ENCODE measurements at regions not wholly inside any gene's neighbourhood (a gene's known extent, or its start where the extent isn't known, plus 50 kb on each side); places are given as distances from the start of the nearest gene placed in this dataset.

DNA sequence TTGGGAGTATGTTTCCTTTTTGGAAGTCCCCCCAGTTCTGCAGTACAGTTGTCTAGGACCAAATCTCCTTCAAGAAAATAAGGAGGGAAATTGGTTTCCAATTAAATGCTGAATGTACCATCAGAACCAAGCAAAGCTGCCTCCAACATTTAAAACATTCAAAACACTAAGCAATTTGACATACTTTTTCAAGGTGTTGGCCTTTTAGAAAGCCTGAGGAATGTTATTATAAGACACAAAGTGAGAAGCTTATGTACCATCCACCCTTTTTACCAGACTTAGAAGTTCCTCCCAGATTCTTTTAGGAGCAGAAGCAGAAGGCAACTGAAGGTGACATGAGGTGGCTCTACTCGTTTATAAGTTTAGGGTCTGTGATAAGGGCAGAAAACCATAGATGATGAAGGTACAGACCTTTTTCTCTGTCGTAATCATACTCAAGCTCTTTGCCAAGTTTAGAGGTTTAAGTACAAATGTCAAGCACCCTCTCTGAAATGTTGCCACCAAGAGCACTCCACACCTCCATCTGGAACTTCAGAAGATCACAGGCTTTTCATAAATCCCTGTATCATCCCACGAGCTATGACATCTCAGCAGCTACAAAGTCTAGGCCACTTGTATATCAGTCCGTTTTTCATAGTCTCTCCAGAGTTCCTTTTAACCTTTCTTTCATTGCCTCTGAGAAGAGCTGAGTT lies 282.5 kb upstream of the THBS1 start:
- DNase-seq = no peak

DNA sequence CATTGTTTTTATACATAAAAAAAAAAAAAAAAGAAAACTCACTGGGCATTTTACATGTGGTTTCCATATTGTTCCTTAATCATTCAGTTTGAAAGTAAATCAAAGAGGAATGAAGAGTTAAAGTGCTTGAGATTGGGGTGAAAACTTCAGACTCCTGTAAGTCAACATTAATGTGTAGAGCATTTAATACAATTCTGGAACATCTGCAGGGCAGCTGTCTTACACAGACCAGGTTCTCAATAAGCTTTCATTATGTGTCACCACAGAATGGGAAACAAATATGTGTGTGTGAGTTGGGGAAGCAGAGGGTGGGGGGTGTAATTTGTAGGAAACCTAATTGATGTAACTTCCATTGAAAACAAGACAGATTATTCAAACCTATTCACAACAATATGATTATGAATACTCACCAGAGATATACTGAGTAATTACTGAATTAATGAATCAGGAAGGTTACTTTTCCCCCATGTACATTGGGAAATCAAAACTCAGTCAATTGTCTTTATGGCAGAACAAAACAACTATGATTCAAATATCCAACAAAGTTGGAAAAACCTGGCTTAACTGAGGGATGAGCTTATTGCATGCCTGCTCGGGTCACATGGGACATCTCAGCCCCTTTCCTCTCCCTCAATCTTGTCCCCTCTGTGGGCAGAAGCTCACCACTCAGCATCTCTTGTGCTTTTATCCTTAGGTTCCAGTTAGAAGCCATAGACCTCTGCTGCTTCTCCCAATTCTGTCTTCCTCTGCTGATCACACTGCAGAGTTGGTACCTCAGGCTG lies 281.2 kb upstream of the THBS1 start:
- no peak for DNase-seq

DNA sequence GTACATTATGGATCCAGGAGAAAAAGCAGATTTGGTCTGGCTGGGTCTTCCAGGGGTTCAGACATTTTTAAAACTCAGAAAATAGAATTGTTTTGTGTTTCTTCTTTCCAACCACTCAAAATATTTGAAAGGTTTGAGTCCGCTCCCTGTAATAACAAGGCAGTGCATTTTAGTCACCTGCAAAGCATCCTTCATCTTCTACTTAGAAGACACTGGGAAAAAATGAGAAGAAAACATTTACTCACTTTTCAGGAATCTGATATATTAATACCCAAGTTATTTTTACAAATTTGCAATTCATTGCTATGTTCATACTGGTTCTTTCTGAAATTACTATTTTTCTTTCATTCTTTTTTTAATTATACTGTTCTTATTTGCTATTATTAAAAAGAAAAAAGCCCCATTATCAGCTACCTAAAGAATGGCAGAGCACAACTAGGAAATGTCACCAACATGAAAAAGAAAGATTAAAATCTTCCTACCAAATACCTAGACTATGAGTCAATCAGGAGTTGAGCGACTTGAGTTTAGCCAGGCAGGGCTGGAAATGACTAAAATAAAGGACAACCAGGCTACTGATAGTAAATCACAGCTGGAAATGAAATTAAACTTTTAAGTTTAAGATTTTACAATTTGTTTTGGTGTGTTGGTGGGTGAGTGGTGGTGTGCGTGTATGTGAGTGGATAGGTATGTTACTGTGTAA lies 280.3 kb upstream of the THBS1 start:
- DNase-seq = no peak

DNA sequence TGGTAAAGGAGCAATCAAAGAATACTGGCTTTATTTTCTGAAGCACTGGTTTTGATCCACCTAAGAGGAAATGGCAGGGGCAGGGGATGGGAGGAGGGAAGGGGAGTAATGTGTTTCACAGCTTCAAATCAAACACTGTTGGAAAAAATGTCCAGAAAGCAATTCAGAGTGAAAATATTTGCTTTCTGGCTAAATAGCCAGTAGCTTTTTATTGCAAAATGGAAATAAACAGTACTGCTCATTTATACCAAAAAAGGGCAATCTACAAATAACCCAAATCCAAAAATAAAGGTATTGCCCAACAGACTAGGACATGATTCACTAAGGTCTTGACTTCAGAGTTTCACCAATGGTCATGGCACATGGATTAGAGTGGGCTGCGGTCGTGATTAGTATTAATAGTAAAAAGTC lies 279.3 kb upstream of the THBS1 start:
- DNase-seq = no peak

DNA sequence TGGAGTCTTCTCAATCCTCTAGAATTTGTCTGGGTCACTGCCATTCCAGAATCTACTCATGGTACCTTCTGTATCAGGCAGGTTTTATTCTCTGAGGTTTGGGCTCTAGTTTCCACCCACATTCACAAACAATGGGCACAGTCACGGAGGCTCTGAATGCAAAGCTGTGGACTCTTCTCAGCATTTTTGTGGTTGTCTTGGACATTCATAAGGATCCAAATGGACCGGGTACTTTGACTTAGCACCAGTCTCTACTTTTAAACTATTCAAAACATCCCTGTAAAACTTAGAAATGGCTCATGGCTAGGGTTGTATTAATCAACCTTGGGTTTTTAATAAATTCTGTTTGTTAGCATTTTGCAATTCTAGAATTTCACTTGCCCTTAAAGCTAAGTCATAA lies 277.9 kb upstream of the THBS1 start:
- no peak for DNase-seq

DNA sequence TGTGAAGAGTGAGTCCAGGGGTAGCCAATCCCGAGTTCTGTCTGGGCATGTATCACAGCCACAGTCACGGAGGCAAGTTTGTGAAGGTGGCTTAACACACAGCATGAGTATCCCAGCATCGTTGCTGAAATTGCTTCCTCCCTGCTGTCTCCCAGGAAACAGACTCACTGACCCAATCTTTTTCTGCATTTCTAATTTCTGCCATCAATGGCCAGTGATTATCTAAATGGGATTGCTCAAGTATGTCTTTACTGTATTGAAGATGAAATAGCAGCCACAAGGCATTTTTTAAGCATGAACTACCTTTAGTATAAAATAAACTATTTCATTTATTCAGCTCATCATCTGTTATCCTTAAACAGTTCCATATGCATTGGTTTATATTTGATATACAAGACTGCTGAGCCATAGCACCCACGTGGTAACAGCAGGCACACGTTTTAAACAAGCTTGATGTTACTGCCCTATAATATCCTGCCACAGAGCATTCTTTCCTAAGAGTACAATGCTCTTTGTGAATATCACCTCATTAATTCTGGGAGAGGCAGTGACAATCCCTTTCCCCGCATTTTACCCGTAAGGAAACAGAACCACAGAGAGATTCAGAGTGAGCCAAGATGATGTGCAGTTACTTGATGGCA lies 276.6 kb upstream of the THBS1 start:
- DNase-seq = no peak

DNA sequence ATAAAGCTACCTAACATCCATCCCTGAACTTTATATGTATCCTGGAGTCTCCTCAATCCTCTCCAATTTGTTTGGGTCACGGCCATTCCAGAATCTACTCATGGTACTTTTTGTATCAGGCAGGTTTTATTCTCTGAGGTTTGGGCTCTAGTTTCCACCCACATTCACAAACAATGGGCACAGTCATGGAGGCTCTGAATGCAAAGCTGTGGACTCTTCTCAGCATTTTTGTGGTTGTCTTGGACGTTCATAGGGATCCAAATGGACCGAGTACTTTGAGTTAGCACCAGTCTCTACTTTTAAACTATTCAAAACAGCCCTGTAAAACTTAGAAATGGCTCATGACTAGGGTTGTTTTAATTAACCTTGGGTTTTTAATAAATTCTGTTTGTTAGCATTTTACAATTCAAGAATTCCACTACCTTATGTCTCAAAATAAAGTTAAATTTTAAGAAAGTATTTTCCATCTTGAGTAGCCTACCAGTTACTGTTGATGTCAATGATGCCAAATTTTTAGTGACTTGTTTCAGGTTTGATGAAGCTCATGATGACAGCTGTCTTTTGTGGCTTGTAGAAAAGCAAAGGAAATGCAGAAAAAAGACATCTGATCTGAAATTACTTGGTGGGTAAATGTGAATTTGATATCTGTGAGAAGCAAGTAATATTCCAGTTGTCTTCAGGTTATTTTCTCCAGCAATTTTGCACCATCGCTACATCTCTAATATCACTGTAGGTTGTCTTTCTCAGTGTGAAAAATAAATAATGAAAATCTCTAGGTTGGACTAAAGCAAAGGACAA lies 275.7 kb upstream of the THBS1 start:
- no peak for DNase-seq

DNA sequence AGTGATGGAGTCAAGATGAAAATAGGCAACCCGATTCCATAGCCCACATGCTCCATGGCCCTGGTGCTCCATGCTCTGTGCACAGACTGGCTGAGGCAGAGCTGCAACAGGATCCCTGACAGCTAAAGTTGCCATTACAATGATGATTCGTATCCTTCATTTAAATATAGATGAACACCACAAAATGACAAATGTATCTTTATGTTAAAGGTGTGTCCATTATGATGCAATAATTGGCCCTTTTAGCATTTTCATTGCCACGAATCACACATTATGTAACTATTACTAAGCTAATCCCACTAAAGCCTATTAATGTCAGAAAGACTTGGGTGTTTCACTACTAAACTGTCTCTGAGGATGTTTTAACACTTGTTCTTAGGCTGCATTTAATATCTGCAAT lies 270.2 kb upstream of the THBS1 start:
- DNase-seq = no peak

DNA sequence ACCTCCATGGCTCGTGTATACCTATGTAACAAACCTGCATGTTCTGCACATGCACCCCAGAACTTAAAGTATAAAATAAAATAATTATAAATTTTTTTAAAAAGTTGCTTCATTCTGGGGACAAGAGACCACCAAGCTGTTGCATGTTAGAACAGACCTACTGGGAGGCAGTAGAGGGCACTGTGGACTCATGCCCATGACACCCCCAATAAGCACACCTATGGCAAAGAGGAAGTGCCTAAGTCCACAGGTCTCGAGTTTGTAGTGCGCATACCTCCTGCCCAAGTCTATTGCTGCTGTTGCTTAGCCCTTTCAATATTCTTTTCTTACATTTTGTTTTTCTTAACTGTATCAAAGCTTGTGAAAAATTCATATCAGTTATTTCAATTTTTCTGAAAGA lies 267.9 kb upstream of the THBS1 start:
- no peak for DNase-seq

DNA sequence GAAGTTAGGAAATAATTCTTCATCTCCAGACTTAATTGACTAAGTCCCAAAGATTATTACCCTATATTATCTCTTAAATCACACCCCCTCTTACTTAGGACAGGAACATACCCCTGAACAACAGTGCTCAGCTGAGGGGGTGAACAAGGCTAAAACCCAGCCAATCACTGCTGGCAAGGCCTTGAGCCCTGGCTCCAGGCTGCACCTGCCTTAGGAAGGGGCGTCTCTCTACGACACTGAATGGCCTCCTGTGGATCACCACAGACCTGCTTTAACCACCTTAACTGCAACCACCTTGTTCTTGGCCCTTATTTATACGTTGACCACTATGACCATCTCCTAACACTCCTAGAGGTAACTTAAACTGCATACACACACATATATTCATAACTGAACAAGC lies 267.4 kb upstream of the THBS1 start:
- DNase-seq = no peak

DNA sequence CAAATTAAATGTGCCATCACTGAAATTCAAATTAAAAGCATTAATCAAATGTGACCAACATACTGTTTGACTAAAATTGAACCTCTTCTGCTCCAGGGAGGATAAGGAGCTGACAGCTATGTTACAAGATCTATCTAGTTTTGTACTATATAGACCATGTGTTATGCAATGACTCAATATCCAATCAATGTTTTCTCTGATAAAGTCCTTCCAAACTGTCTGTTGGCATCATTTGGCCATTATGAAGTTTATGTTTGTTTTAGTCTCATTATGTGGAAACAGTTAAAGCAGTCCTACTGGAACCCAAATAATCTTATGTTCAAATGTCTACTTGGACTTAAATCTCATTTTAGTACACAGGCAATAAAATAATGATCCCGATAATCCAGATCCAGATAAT lies 267.0 kb upstream of the THBS1 start:
- DNase-seq = no peak

DNA sequence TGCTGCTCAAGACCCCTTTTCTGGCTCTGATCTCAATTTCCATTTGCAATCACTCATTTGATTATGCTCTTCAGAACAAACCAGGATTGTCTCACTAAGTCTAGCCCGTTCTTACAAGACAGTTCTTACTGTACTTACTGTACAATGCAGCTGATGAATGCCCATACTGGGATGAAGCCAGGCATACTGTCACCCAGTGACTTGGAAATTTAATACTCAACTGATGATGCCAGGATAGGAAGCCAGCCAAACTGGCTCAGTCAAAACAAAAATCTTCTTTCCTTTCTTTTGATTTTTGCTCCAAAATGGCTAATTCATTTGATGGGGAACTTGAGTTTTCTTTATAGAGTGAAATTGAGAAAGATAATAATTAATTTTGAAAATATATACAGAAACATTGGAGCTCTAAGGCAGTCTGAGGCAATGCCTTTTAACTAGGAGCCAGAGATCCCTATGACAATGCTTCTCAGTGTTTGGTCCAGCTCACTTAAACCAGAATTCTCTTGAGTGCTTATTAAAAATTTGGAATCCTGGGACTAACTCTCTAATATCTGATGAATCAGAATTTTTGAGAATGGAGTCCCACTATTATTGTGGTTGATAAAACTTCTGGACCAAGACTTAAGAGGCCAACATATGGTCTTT lies 265.6 kb upstream of the THBS1 start:
- DNase-seq = no peak

DNA sequence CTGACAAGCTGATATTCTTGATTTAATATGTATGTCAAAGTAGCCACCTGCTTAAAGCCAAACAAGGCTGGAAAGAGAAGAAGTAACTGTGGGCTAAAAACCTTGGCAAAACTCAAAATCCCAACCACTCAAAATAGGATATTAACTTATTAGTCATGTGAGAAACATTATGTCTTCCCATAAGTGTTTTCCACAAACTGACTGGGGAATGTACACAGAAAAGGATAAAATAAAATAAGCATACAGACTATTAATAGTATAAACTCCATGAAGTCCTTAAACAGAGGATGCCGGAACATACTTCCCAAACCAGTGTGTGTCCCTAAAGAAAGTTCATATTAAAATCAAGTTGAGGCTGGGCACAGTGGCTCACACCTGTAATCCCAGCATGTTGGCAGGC lies 263.7 kb upstream of the THBS1 start:
- no peak for DNase-seq

DNA sequence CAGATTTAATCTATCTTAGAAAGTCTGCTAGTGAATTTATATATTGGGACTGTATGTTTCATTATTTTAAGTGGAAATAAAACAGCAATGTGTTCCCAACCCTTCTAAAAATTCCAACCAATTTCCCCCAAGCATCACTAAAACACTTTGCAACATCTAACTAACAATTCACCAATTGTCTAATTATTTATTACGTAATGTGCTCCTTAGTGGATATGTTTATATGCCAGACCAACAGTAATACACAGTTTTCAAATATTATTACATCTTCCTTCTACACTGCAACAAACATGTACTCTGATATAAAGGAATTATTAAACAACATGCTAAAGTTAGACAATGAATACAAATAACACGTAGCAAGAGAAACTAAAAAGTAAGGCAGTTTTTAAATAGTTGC lies 262.6 kb upstream of the THBS1 start:
- no peak for DNase-seq

DNA sequence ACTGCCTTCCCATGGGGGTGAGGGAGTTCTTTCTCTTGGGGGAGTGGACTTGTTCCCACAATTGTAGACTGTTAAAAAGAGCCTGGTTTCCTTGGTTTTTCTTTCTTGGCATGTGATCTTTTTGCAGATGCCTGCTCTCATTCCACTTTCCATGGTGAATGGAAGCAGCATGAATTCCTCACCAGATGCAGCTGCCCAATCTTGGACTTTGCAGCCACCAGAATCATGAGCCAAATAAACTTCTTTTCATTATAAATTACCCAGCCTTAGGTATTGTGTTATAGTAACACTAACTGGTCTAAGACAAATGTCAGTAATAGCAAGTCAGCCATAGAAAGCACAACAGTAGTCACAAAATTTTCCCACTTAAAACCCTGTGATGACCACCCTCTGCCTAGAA lies 260.5 kb upstream of the THBS1 start:
- no peak for DNase-seq

DNA sequence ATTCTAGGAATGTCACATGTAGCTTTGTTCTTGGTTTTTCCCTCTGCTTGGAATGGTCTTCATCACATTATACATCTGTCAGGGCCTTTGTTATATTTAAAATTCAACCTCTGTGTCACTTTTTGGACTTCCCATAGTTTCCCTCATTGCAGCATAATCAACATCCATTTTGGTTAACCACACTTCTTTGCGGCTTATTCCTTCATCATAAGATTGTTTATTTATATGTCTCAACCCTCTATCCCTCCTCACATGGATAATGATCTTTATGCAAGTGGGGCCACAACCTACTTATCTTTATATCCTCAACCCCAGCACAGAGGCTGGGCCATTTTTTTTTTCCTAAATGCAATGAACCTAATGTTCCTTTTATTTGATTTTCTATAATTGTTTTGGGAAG lies 260.0 kb upstream of the THBS1 start:
- DNase-seq = no peak

DNA sequence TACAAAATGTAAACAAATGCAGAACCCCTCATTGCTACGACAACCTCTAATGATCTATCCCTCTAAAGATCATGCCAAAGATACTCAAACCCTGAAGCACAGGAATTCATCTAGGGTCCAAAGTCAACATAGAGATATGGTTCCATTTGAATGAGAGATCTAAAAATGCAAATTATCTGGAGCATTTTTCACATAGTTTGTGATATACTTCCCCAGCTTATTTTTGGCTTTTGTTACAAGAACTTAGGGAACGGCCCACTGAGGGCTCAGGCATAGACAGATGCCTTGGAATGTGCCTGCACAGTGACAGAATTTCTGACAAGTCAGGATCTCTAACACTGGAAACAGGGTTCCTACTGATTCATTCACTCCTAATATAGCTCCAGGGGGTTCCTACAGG lies 258.9 kb upstream of the THBS1 start:
- no peak for DNase-seq

DNA sequence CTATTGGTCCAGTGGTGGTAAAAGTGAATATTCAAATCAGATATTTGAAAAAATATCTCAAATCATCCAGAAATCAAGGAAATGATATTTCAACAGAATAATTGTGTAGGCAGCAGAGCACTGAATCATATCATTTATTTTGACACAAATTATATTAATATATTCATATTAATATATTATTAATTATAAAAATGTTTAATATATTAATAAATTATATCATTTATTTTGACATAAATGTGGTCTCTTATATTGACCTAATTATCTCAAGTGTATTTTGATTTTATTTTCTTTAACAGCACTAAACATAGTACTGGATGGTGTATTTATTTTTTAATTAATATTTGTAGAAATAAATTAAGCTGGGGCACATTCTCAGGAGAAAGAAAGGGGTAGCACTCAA lies 257.7 kb upstream of the THBS1 start:
- no peak for DNase-seq

DNA sequence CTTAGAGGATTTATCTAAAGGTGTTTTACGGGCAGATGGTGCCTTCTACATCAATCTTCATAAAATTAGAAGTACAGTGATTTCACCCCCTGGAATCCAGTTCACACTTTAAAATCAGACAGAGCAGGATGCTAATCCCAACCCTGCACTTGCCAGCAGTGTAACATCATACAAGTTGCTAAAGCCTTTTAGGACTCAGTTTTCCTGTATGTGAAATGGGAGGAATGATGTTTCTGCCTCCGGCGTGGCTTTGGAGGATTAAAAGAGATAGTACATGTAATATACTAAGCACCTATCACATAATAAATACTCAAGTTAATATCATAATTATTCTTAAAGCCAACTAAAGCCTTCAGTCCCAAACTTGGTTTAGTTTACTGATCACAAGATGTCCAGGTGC lies 257.2 kb upstream of the THBS1 start:
- DNase-seq = no peak

DNA sequence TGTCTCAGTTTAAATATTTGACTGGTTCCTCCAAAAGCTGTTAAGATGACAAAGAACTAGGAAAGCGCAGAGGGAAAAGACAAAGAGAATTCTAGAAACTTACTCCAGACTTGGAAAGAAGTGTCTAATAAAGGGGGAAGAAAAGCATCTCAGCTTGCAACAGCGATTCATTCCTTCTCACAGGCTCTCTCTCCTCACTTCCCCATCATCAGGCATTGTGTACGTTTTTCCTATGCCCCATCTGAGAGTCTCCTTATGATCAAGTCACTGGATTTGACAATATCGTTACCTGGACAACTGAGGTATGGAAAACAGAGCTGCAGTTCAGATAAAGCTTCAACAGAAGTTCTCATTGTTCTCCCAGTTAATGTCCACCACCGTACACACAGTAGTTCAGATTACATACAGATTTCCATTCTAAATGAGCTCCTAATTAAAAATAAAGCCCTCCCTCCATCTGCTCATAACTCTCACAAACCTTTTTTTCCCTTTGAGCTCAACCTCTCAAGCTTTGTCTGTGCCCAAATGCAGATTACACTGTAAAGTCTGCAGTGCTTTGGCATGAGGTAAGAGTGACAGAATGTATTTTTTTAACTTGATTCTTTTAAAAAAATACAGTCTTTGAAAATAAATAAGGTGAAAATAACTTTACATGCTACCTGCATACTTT lies 254.4 kb upstream of the THBS1 start:
- DNase-seq = no peak

DNA sequence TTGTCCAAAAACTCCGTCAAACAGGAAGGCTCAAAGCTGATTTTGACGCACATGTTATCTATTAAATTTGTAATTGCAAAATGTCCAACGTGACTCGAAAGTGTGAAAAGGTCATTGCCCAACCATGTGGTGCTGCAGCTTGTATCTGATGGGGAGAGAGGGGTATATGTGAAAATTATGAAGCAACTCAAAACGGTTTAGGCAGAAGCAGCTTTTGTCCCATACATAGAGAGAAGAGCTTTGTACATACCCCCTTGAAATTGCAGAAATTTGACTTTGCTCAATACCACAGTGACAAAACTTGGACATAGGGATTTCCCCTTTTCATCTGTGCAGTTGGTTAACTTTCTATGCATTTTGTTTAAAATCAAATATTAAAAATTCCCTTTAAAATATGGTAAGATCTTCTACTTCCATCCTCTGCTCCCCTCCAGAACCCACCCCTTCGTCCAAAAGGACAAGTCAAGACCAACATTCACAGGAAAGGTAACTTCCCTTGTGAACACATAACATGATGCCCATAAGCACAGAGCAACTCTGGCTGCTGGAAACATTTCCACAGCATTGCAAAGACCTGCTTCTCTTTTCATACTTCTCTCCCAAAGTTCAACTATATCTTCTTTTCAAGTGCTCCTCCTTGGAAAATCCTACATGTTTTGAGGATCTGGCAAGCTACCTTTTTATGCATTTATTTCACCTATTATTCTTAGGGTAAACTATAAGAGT lies 253.7 kb upstream of the THBS1 start:
- no peak for DNase-seq

Measured in activated CD8-positive, alpha-beta memory T cell treated with anti-CD3 and anti-CD28 coated beads, Interleukin-2, amount 50 U/mL, for 48 hours (primary cell).